ENCODE measurements at regions not wholly inside any gene's neighbourhood (a gene's known extent, or its start where the extent isn't known, plus 50 kb on each side); places are given as distances from the start of the nearest gene placed in this dataset.

GRCh38 chr2:125679903-125680302, 976.1 kb upstream of the GYPC start:
- no peak for TF ChIP-seq CTCF (IDR thresholded peaks at IDR 0.05; ENCODE audit: low read depth, low read length)
- no peak for TF ChIP-seq EZH2phosphoT487 (IDR thresholded peaks at IDR 0.05; ENCODE audit: low read depth)
